GM10248 (cell line): ENCODE measurements at regions not wholly inside any gene's neighbourhood (a gene's known extent, or its start where the extent isn't known, plus 50 kb on each side); places are given as distances from the start of the nearest gene placed in this dataset.

Experiments used
- CTCF ChIA-PET: fragments of 300-600 bp; sonication (Branson Sonifier 250); formaldehyde crosslinking; extraction: SDS; loops from one replicate; lab custom pipeline; 2021; ENCODE audit warnings: antibody characterized with exemption; lab: Yijun Ruan, JAX
- POLR2A ChIA-PET: fragments of 350-650 bp; sonication (Branson Sonifier 250); formaldehyde crosslinking; extraction: SDS; loops from one replicate; lab custom pipeline; 2020; ENCODE audit warnings: antibody characterized with exemption; lab: Yijun Ruan, JAX
- DNase-seq: peaks from one replicate; pipeline ENCODE4 v3.0.0; 2012; ENCODE audit errors: extremely low spot score
- CTCF ChIP-seq: IDR thresholded peaks from 2 replicates; pipeline ENCODE4 v1.5.1; 2012; ENCODE audit warnings: mild to moderate bottlenecking, low read depth; ENCODE audit errors: extremely low read depth, missing control alignments, control extremely low read depth

GRCh38 chr15:61500951-61501620 lies 272.0 kb upstream of the RORA start:
- no peak for DNase-seq
- POLR2A ChIA-PET, result no interaction called here
- CTCF ChIA-PET, result interaction anchor here (1.5 kb wide), 1 partner anchor 44 kb away, joined by 3 read pairs; no protein-coding TSS in a partner anchor
- no peak for TF ChIP-seq CTCF

DNA sequence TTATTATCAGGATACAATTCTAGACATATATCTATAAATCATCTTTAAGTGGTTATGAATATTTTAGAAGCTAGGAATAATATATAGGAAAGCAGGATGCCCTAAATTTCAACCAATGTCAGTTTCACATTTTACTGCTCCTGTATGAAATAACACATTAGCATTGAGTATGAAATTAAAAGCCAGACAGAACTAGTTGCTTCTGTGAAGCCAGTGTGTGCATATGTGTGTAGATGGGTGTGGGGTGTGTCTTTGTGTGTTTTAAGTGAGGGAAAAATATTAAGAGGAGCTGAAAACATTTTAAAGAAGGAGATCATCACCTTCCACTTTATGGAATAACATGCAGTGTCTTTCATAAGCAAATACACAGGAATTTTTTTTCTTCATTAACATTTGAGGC lies 271.4 kb upstream of the RORA start:
- POLR2A ChIA-PET, result no interaction called here
- DNase-seq, result no peak
- no peak for TF ChIP-seq CTCF
- CTCF ChIA-PET, result interaction anchor here (1.5 kb wide), 1 partner anchor 44 kb away, joined by 3 read pairs; no protein-coding TSS in a partner anchor

- no peak for DNase-seq
- ChIA-PET POLR2A (no interaction called here), CTCF (no interaction called here)
- no peak for TF ChIP-seq CTCF
These were observed 270.3 kb upstream of the RORA start for GRCh38 chr15:61499376-61499775.

DNA sequence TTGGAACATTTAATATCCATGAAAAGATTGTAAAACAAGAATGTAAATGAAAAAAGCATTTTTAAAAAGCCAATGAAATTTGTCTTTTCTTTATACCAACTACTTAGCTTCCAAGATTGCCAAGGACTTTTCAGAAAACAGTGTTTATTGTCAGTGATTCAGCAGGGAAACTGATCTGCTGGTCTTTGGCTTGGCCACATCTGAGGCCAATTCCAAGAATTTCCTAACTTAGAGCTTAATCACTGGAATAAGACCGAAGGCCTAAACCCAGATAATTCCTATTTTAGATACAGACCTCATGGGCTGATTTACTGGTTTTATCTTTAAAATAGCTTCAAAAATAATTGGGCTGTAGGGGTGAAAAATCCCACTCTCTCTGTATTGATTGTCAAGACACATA lies 260.5 kb upstream of the RORA start:
- TF ChIP-seq CTCF, result no peak
- no peak for DNase-seq
- ChIA-PET CTCF (no interaction called here), POLR2A (no interaction called here)

- no peak for TF ChIP-seq CTCF
- DNase-seq, result no peak
- CTCF ChIA-PET, result no interaction called here
- POLR2A ChIA-PET, result no interaction called here
These were observed 254.5 kb upstream of the RORA start for GRCh38 chr15:61483599-61483998.

DNA sequence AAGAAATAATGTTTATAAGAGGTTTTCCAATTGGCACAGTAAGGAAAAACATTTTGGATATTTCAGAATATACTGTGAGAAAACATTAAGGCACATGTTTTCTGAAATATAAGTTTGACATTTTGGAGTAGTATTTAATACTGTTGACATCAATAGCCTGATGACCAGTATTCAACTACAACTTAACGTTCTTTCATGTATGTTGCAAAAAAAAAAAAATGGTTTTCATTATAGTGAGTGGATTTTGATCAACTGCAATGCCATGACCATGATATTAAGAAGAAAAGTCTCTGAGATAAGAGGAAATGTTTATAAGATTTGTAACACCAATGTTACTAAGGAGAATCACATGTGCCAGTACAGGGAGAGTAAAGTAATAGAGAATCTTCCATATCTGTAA lies 252.8 kb upstream of the RORA start:
- ChIA-PET CTCF (no interaction called here), POLR2A (no interaction called here)
- DNase-seq, result no peak
- no peak for TF ChIP-seq CTCF

GRCh38 chr15:61480863-61481262 lies 251.8 kb upstream of the RORA start:
- no peak for TF ChIP-seq CTCF
- ChIA-PET CTCF (no interaction called here), POLR2A (no interaction called here)
- DNase-seq, result no peak
